ENCODE measurements at regions not wholly inside any gene's neighbourhood (a gene's known extent, or its start where the extent isn't known, plus 50 kb on each side); places are given as distances from the start of the nearest gene placed in this dataset.

GRCh38 chr15:37594417-37594816 lies 340.0 kb upstream of the TMCO5A start:
- POLR2A ChIA-PET = interaction anchor here (0.5 kb wide), 1 partner anchor 565 kb away, joined by 3 read pairs; no protein-coding TSS in a partner anchor
- no peak overlapping the region for H3K4me3 ChIP-seq (ENCODE audit: low read depth in 2 of 2, low read length in 1 of 2)
- H3K9me3 ChIP-seq = no peaks in the 10 kb centered on the region
- H3K79me2 ChIP-seq (ENCODE audit: insufficient read depth) = no peaks in the 10 kb centered on the region
- CTCF ChIA-PET = no interaction called here
- no peak overlapping the region for H3K4me2 ChIP-seq
- 61% methylated on average over 2 of the region's 2 CpGs for WGBS (ENCODE audit: low lambda C conversion rate)
- H3K4me1 ChIP-seq (ENCODE audit: control insufficient read depth in 1 of 2, insufficient read depth in 2 of 2, low read depth in 1 of 2, low read length in 1 of 2) = peaks cover 0 to 7% of the 10 kb centered on the region in 2 experiments; a peak in 2 of 4 replicates
- no peaks in the 10 kb centered on the region for H3K27me3 ChIP-seq (ENCODE audit: insufficient read depth)
- H2AFZ ChIP-seq (ENCODE audit: low read depth) = 0 out of 2 replicates have a peak overlapping the region, but pooled peaks have one; percentile 25
- no peak for TF ChIP-seq MAX (IDR thresholded peaks at IDR 0.05; ENCODE audit: low read depth)
- TF ChIP-seq CTCF (IDR thresholded peaks at IDR 0.05) = no peak
- TF ChIP-seq FOXM1 (IDR thresholded peaks at IDR 0.05; ENCODE audit: low read depth) = no peak
- no peak for TF ChIP-seq YY1 (IDR thresholded peaks at IDR 0.05; ENCODE audit: low read depth)
- no peak for TF ChIP-seq IRF3 (IDR thresholded peaks at IDR 0.05; ENCODE audit: low read depth, low read length)
- no peak for TF ChIP-seq MXI1 (IDR thresholded peaks at IDR 0.05; ENCODE audit: low read depth, low read length)
- TF ChIP-seq ELF1 (IDR thresholded peaks at IDR 0.05) = no peak
- TF ChIP-seq EP300 (IDR thresholded peaks at IDR 0.05; ENCODE audit: borderline replicate concordance in 1 of 2, low read depth in 1 of 2, low read length in 1 of 2) = no peak
- no peak for TF ChIP-seq JUND (IDR thresholded peaks at IDR 0.05)
- no peak for DNase-seq
- H4K20me1 ChIP-seq (ENCODE audit: insufficient read depth) = no peaks in the 10 kb centered on the region
- H3F3A ChIP-seq (replicated peaks; ENCODE audit: insufficient read depth) = no peaks in the 10 kb centered on the region
- no peaks in the 10 kb centered on the region for H3K9me2 ChIP-seq
- H3K9ac ChIP-seq = no peak overlapping the region
- H3K27ac ChIP-seq (ENCODE audit: low read depth in 2 of 2, low read length in 1 of 2) = no peak overlapping the region; a peak in 1 of 4 replicates
- H3K36me3 ChIP-seq (replicated peaks in 1 of 2; ENCODE audit: control insufficient read depth in 1 of 2, insufficient read depth in 2 of 2, low read length in 1 of 2) = no peaks in the 10 kb centered on the region

- Histone ChIP-seq H3K79me2 (ENCODE audit: insufficient read depth) (no peaks in the 10 kb centered on the region), H3K9me2 (no peaks in the 10 kb centered on the region), H3K9ac (no peak overlapping the region), H4K20me1 (ENCODE audit: insufficient read depth) (no peaks in the 10 kb centered on the region), H3K4me3 (ENCODE audit: low read depth in 2 of 2, low read length in 1 of 2) (no peak overlapping the region), H3F3A (replicated peaks; ENCODE audit: insufficient read depth) (no peaks in the 10 kb centered on the region), H3K9me3 (no peaks in the 10 kb centered on the region), H2AFZ (ENCODE audit: low read depth) (no peak overlapping the region), H3K36me3 (replicated peaks in 1 of 2; ENCODE audit: control insufficient read depth in 1 of 2, insufficient read depth in 2 of 2, low read length in 1 of 2) (no peaks in the 10 kb centered on the region), H3K27ac (ENCODE audit: low read depth in 2 of 2, low read length in 1 of 2) (no peak overlapping the region), H3K27me3 (ENCODE audit: insufficient read depth) (no peaks in the 10 kb centered on the region), H3K4me2 (no peak overlapping the region), H3K4me1 (ENCODE audit: control insufficient read depth in 1 of 2, insufficient read depth in 2 of 2, low read depth in 1 of 2, low read length in 1 of 2) (peaks cover 0 to 7% of the 10 kb centered on the region in 2 experiments; a peak in 2 of 4 replicates)
- CTCF ChIA-PET = no interaction called here
- POLR2A ChIA-PET = no interaction called here
- TF ChIP-seq TEAD4 (IDR thresholded peaks at IDR 0.05; ENCODE audit: borderline replicate concordance, insufficient read depth) = no peak
- no peak for TF ChIP-seq POLR2AphosphoS5 (IDR thresholded peaks at IDR 0.05; ENCODE audit: low read depth, low read length)
- no peak for TF ChIP-seq IRF3 (IDR thresholded peaks at IDR 0.05; ENCODE audit: low read depth, low read length)
- no peak for TF ChIP-seq GATA2 (CRISPR knock-in tag; IDR thresholded peaks at IDR 0.05)
- no peak for TF ChIP-seq EZH2phosphoT487 (IDR thresholded peaks at IDR 0.05; ENCODE audit: borderline replicate concordance, low read depth)
- TF ChIP-seq PBX3 (IDR thresholded peaks at IDR 0.05) = no peak
- no peak for TF ChIP-seq TCF12 (IDR thresholded peaks at IDR 0.05)
- no peak for TF ChIP-seq USF1 (IDR thresholded peaks at IDR 0.05; ENCODE audit: borderline replicate concordance, low read depth)
- TF ChIP-seq RAD21 (IDR thresholded peaks at IDR 0.05; ENCODE audit: low read length) = no peak
- TF ChIP-seq RFX5 (IDR thresholded peaks at IDR 0.05; ENCODE audit: low read length) = no peak
- no peak for TF ChIP-seq JUND (IDR thresholded peaks at IDR 0.05)
- TF ChIP-seq RCOR1 (IDR thresholded peaks at IDR 0.05; ENCODE audit: low read length) = no peak
- no peak for TF ChIP-seq YY1 (IDR thresholded peaks at IDR 0.05; ENCODE audit: low read depth)
- 68% methylated on average over 4 of the region's 4 CpGs for WGBS (ENCODE audit: low lambda C conversion rate)
- no peak for DNase-seq
These were observed 338.9 kb upstream of the TMCO5A start for GRCh38 chr15:37595426-37595970.

Measured in SK-N-SH (cell line).